ENCODE measurements at regions not wholly inside any gene's neighbourhood (a gene's known extent, or its start where the extent isn't known, plus 50 kb on each side); places are given as distances from the start of the nearest gene placed in this dataset.
"Not testable (repeated sequence)": the region's sequence is repeated elsewhere in the genome, so short reads cannot be mapped to it uniquely, and the experiment has no call there.

GRCh38 chr17:27066315-27066714, 227.6 kb upstream of the WSB1 start:
- DNase-seq = no peak

DNA sequence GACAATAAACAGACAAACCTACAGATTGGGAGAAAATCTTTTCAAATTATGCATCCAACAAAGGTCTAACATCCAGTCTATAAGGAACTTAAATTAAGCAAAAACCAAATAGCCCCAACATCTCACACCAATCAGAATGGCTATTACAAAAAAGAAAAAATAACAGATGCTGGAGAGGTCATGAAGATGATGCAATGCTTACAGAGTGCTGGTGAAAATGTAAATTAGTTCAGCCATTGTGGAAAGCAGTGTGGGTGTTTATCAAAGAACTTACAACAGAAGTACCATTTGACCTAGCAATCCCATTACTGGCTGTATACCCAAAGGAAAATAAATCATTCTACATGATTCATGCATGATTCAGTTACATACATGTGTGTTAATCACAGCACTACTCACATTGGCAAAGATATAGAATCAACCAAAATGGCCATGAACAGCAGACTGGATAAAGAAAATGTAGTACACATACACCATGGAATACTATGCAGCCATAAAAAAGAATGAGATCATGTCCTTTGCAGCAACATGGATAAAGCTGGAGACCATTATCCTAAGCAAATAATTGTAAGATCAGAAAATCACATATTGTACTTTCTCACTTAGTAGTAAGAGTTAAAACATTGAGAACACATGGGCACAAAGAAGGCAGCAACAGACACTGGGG, 223.9 kb upstream of the WSB1 start:
- DNase-seq = no peak

GRCh38 chr17:27070836-27071235, 223.1 kb upstream of the WSB1 start:
- DNase-seq = no peak

GRCh38 chr17:27072885-27073284, 221.0 kb upstream of the WSB1 start:
- DNase-seq = no peak

DNA sequence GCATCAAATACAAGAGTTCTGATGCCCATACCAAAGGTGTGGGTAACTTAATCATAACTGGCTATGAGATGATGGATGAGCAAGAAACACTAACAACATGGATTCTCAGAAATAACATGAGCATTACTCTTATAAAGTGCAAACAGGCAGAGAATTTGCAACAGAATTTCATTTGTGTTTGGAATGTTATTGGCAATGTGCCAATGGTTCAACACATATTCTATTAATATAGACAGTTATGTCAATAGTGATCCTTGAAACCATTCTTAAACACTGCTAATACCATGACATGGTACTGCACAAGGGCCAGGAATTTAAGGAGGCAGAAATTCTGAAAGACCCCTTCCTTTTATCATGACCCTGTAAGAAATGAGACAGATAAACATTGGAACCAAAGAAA, 217.1 kb upstream of the WSB1 start:
- DNase-seq = no peak

GRCh38 chr17:27078296-27078695, 215.6 kb upstream of the WSB1 start:
- no peak for DNase-seq

DNA sequence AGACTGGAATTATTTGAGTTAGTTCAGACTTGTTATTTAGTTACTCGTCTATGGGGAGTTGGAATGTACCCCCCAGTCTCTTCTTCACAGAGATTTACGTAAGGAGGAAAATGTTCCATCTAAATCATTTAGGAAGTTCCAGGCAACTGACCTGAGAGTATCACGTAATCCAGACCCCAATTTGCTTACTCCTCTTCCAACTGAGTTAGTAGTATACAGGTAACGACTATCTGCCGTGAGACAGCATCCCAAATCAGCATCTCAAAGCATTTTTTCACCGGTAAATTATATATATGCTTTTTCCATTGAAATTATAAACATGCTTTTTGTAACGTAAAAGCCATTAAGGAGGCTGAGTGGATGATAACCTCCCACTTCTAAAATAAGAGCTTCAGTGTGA, 214.3 kb upstream of the WSB1 start:
- DNase-seq = no peak

GRCh38 chr17:27081002-27081638, 212.8 kb upstream of the WSB1 start:
- no peak for DNase-seq

- DNase-seq = no peak
Observed at GRCh38 chr17:27082023-27082774, 211.7 kb upstream of the WSB1 start.

DNA sequence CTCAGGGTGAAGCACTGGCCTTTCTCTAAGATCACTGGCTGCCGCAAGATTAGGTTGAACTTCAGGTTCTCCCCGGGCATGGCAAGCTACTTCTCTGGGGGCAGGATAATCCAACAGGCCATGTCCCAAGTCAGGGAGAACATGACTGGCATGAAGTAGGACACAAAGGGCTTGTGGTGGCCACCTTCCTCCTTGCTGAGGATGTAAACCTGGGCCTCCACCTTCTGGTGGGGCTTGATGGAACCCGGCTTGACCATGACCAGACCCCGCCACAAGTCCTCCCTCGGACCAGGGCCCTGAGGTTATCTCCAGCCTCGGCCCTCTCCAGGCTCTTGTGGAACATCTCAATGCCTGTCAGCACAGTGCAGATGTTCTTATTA, 211.1 kb upstream of the WSB1 start:
- no peak for DNase-seq

DNA sequence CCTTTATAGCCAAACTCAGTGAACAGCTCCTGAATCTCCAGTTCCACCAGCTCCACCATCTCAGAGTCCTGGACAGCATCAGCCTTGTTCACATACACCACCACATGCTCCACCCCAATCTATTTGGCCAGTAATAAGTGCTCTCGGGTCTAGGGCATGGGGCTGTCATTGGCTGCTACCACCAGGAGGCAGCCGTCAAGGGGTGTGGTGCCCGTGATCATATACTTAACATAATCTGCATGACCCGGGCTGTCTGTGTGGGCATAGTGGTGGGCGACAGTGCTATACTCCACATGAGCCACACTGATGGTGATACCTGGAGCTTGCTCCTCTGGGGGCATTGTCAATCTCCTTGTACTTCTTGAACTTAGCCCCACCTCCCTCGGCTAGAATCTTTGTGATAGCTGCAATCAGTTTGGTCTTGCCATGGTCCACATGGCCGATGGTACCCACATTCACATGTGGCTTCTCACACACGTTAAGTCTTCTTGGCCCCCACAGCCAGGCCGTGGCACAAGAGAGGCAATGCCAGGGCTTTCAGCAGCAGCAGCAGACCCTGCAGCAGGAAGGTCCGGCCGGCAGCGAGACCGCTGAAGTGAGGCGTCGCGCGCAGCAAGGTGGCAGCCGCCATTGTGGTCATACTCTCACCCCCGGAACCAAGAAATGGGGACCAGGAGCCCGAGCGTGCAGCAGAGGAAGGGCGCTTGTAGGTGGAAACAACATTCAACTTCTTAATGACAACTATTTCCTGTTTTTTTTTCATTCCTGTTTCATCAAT, 210.3 kb upstream of the WSB1 start:
- no peak for DNase-seq

GRCh38 chr17:27085517-27085916, 208.4 kb upstream of the WSB1 start:
- no peak for DNase-seq

DNA sequence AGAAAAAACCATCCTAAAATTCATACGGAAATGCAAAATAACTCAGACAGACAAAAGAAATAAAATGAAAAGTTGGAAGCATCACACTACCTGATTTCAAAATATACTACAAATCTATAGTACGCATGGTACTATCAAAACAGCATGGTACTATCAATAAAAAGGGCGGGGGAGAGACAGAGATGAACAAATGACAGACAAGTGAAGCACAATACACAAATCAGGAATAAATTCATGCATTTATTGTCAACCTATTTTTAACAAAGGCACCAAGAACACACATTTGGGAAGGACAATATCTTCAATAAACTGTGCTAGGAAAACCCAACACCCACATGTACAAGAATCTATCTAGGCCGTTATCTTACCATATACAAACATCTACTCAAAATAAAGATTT, 207.4 kb upstream of the WSB1 start:
- DNase-seq = no peak

DNA sequence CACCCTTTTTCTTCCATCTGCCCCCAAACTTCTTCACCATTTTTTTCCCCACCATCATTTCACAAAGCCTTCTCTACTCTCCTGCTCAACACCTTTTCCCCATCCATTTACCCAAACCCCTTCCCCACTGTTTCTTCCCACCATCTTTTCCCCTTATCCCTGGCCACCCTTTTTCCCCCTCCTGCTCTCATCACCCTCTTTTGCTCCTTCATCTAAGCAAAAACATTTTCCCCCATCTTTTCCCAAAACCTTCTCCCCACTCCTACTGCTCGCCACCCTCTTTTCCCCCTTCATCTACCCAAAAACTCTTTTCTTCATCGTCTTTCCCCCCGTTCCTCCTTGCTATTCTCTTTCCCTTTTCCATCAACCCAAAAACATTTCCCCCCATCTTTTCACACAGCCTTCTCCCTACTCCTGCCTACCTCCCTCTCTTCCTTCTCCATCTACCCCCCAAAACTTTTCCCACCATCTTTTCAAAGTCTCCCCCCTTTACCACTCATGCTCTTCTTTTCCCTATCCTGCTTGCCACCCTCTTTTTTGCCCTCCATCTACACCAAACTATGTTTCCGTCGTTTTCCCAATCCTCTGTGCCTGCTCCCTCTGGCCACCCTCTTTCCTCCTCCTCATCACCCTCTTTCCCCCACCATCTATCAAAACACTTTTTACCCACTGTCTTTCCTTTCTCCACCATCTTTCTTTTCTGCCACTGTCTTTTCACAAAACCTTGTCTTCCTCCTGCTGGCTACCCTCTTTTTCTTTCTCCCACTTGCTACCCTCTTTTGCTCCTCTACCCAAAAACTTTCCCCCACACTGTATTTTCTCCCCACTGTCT, 205.8 kb upstream of the WSB1 start:
- DNase-seq = no peak

GRCh38 chr17:27088767-27089078, 205.2 kb upstream of the WSB1 start:
- no peak for DNase-seq

GRCh38 chr17:27089079-27089928, 204.6 kb upstream of the WSB1 start:
- not testable (repeated sequence) for DNase-seq

DNA sequence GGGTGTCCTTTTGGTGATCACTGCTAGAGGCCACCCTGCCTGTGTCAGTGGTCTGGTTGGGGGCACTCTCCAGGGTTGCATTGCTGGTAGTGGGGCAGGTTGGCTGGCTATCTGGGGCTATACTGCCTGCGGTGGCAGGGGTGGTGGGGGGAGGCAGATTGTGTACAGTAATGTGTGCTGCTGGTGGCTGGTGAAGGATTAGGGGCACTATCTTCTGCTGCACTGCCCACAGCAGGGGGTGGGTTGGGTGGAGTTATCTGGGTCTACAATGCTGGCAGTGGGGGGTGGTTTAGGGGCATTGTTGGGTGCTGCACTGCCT, 204.0 kb upstream of the WSB1 start:
- DNase-seq = no peak

DNA sequence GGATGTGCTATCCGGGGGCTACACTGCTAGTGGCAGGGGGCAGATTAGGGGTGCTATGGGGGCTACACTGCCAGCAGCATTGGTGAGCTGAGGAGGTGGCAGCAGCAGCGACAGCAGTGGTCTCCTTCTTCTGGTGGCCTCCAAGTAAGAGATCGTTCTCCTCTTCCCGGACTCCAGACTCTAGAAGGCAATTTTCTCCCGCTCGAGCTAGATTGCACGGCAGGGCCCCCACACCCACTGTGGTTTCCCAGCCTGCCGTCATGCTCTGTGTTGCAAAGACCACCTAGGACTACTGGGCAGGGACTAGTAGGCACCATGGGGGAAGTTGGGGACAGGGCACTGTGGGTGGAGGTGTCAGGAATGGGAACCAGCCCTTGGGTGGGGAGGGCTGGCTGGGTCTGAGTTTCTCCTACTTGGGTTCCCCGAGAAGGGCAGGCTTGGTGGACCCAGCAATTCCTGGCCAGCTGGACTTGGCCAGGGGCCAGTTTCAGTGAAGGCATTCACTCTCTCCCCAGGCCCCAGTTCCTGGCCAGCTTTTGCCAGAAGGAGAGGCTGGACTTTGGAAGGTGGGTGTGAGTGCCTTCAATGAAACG, 203.4 kb upstream of the WSB1 start:
- DNase-seq = not testable (repeated sequence)

GRCh38 chr17:27091043-27091497, 202.8 kb upstream of the WSB1 start:
- DNase-seq = no peak

GRCh38 chr17:27094179-27094578, 199.7 kb upstream of the WSB1 start:
- not testable (repeated sequence) for DNase-seq

- DNase-seq = not testable (repeated sequence)
Observed at GRCh38 chr17:27095821-27096220, 198.1 kb upstream of the WSB1 start.

Measured in activated CD4-positive, alpha-beta T cell treated with anti-CD3 and anti-CD28 coated beads, Interleukin-2, amount 50 U/mL, for 48 hours (primary cell).